Transverse colon (tissue), 4 donors: ENCODE measurements at regions not wholly inside any gene's neighbourhood (a gene's known extent, or its start where the extent isn't known, plus 50 kb on each side); places are given as distances from the start of the nearest gene placed in this dataset.
"Not testable (repeated sequence)": the region's sequence is repeated elsewhere in the genome, so short reads cannot be mapped to it uniquely, and the experiment has no call there.

ENCODE experiments used
- DNase-seq: peaks from one replicate; pipeline ENCODE4 v3.0.0-alpha.2; 2019
- H3K27ac ChIP-seq, 4 donors: fragments of 200-600 bp; sonication (generic); 2 replicates each; pipeline ENCODE4 v1.5.1; 2016 to 2018; ENCODE audit warnings: inconsistent platforms in 4 of 4
- H3K27me3 ChIP-seq: fragments of 200-600 bp; sonication (generic); 2 replicates; pipeline ENCODE4 v1.5.1; 2017; ENCODE audit warnings: inconsistent platforms
- H3K36me3 ChIP-seq, 4 donors: fragments of 200-600 bp; sonication (generic); 2 replicates each; pipeline ENCODE4 v1.5.1; 2017 to 2019; ENCODE audit warnings: inconsistent platforms in 4 of 4
- H3K4me1 ChIP-seq, 4 donors: fragments of 200-600 bp; sonication (generic); 2 replicates each; pipeline ENCODE4 v1.5.1; 2017 to 2020; ENCODE audit warnings: inconsistent platforms in 4 of 4
- H3K4me3 ChIP-seq, 4 donors: fragments of 200-600 bp; sonication (generic); 1 replicate in 1 of 4; 2 replicates in 3 of 4; pipeline versions ENCODE4 v1.5.1 to v1.6.1; 2017 to 2019; ENCODE audit warnings: inconsistent platforms in 4 of 4
- H3K9me3 ChIP-seq, 2 donors: fragments of 200-600 bp; sonication (generic); 2 replicates each; pipeline ENCODE4 v1.5.1; 2017 to 2019; ENCODE audit warnings: inconsistent platforms in 2 of 2
- CTCF ChIP-seq, 5 experiments: fragments of 200-600 bp in 3 of 5; fragments of 450-650 bp in 2 of 5; sonication (generic) in 3 of 5; IDR thresholded peaks; 1 replicate in 2 of 5; 2 replicates in 3 of 5; pipeline ENCODE4 v1.5.1; 2016 to 2017; ENCODE audit warnings: antibody characterized with exemption in 5 of 5, inconsistent platforms in 3 of 5, mild to moderate bottlenecking in 2 of 5, moderate library complexity in 1 of 5
- POLR2AphosphoS5 ChIP-seq, 3 donors: sonication (generic); formaldehyde crosslinking; IDR thresholded peaks; one replicate each; pipeline ENCODE4 v1.6.1; 2016; ENCODE audit warnings: antibody characterized with exemption in 3 of 3
- WGBS, 2 donors: methylation state at CpG; one replicate each; pipeline ENCODE4 v1.1.5; 2018; ENCODE audit warnings: low coverage in 1 of 2; 5-methylcytosine and 5-hydroxymethylcytosine counted together
- in situ Hi-C, 4 donors: fragments of 200-750 bp; cut with MboI; loops; one replicate each; pipeline versions ENCODE4 v1.15.0 to v1.15.1; 2017; ENCODE audit warnings: low sequenced_read_pairs in 3 of 4, low pct_ligation_motif_present in 1 of 4, low pct_unique_long_range_greater_than_20kb in 1 of 4
- intact Hi-C: fragments of 100-400 bp; cut with DNase I; formaldehyde crosslinking; loops from one replicate; pipeline ENCODE4 v1.15.1; 2023; ENCODE audit warnings: low total_unique reads

DNA sequence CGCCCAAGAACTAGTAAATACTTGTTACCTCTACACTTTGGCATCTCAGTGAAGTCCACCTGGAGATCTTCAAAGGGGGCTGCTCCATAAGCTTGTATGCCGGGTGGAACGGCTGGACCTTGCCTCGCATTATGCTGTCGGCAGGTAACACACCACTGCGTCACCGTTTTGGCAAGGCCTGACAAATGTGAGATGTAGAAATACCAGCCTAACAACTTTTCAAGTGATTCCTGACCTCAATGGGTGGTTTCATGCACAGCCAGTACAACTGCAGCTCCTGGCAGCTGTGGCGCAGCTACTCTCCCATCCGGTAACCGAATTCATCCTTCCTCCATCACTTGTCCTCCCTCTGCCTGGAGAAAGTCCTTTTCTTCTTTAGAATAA is 127.7 kb upstream of the CCZ1B start:
- intact Hi-C loops, H3K36me3 ChIP-seq, in situ Hi-C loops, H3K27ac ChIP-seq, H3K4me3 ChIP-seq, H3K4me1 ChIP-seq, H3K27me3 ChIP-seq, H3K9me3 ChIP-seq: not testable (repeated sequence)
- peak in 1 of 3 donors; percentile 6 for TF ChIP-seq POLR2AphosphoS5 (IDR thresholded peaks at IDR 0.05)
- 45% methylated on average over 10 of the region's 10 CpGs; no CpG with 5 or more reads in 1 of the 2 donors for WGBS, 2 donors
- peak; percentile 74 for DNase-seq

DNA sequence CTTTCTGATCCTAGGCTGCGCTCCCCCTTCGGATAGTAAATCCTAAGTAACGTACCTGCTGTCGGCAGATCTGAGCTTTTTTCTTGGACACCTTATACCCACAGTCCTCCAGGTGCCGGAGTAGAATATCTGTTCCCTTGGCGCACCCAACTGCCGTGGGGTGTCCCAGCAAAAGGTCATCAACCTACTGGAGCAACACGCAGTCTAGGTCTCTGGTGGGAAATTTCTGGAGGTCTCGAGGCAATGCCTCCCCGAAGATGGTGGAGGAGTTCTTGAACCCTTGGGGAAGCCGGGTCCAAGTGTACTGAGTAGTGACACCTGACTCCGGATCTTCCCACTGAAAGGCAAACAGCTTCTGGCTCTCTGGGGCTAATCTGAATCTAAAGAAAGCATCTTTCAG is 129.3 kb upstream of the CCZ1B start:
- H3K27ac ChIP-seq, DNase-seq, H3K27me3 ChIP-seq, H3K4me3 ChIP-seq, H3K4me1 ChIP-seq, H3K9me3 ChIP-seq, H3K36me3 ChIP-seq, in situ Hi-C loops, intact Hi-C loops: not testable (repeated sequence)
- 92% methylated on average over 7 to 12 of the region's 12 CpGs for WGBS, 2 donors

DNA sequence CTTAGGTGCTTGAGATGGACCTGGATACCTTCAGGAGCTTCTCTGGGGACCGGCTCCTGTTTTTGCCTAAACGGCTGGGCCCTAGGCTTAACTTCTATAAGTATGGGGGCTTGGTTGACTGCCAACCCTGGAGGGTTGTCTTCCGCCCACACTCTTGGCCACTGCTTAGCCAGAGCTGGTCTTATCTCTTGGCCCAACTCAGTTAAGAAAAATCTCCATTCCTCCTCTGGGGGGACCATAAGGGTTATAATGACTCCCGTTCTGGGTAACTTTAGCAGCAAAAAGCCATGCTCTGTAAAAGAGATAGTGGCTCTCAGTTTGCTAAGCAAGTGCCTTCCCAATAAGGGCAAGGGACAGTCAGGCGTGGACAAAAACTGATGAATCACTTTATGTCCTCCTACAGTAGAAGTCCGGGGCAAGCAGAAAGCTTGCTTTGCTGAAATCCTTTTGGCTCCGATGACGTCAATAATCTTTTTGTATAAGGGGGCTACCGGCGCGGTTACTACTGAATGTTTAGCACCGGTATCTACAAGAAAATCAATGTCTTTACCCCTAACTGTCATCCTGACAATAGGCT is 130.0 kb upstream of the CCZ1B start:
- H3K27me3 ChIP-seq, H3K4me1 ChIP-seq, H3K27ac ChIP-seq, DNase-seq, H3K9me3 ChIP-seq, H3K4me3 ChIP-seq, intact Hi-C loops, H3K36me3 ChIP-seq, in situ Hi-C loops: not testable (repeated sequence)
- 85% methylated on average over 12 of the region's 12 CpGs; no CpG with 5 or more reads in 1 of the 2 donors for WGBS, 2 donors

GRCh38 chr7:6958371-6958770 is 132.3 kb upstream of the CCZ1B start:
- H3K4me3 ChIP-seq, intact Hi-C loops, DNase-seq, H3K9me3 ChIP-seq, H3K4me1 ChIP-seq, H3K27me3 ChIP-seq, H3K36me3 ChIP-seq, in situ Hi-C loops, H3K27ac ChIP-seq: not testable (repeated sequence)
- WGBS, 2 donors, result 84 to 93% methylated on average over 7 to 15 of the region's 15 CpGs

GRCh38 chr7:6959942-6960341 is 133.9 kb upstream of the CCZ1B start:
- DNase-seq, H3K4me1 ChIP-seq, H3K4me3 ChIP-seq, H3K27ac ChIP-seq, intact Hi-C loops, H3K36me3 ChIP-seq, H3K9me3 ChIP-seq, H3K27me3 ChIP-seq, in situ Hi-C loops: not testable (repeated sequence)
- WGBS, 2 donors, result 76 to 88% methylated on average over 1 to 4 of the region's 4 CpGs

DNA sequence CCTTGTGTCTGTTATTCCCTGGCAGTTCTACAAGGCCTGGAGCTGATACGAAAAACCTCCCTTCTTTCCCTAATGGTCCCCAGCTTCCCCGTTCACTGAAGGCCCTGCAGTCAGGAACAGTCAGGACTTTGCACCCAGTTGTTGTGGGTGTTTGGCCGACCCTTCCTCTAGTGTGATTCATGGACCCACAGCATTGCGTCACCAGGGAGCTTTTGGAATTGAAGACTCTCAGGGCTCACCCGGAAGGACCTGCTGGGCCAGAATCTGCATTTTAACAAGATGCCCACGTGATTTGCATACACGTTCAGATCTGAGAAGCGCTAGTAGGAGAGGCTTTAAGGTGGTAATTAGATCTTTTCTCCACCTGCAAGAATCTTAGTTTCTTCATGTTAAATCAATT is 136.8 kb upstream of the CCZ1B start:
- H3K4me1 ChIP-seq, H3K9me3 ChIP-seq, H3K4me3 ChIP-seq, H3K27me3 ChIP-seq, H3K36me3 ChIP-seq, intact Hi-C loops, in situ Hi-C loops, H3K27ac ChIP-seq, DNase-seq: not testable (repeated sequence)
- WGBS, 2 donors, result 60 to 87% methylated on average over 1 to 8 of the region's 8 CpGs

DNA sequence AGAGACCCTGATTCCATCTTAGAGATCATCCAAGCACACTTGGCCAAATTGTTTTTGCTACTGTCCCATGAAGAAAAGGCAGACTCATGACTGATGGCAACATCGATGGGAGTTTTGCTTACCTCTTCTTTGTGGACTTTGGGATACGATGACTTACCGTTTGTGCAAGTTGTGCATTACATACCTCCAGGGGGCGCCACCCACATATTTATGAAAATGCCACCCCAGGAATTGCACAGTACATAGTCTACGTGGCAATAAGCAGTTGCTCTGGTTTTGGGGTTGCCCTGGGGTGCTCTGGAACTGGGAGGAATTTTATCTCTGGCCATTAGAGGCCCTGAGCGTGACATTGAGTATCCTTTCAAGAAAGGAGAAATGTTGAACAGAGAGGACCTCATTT is 139.0 kb upstream of the CCZ1B start:
- H3K27me3 ChIP-seq, H3K36me3 ChIP-seq, intact Hi-C loops, in situ Hi-C loops, H3K4me3 ChIP-seq, H3K9me3 ChIP-seq, H3K27ac ChIP-seq, H3K4me1 ChIP-seq: not testable (repeated sequence)
- peak; percentile 80 for DNase-seq
- peak; percentile 36 to 66 (median 47) for TF ChIP-seq CTCF (IDR thresholded peaks at IDR 0.05)
- 26% methylated on average over 6 of the region's 6 CpGs; no CpG with 5 or more reads in 1 of the 2 donors for WGBS, 2 donors

GRCh38 chr7:6970180-6970579 is 144.1 kb upstream of the CCZ1B start:
- H3K27me3 ChIP-seq, intact Hi-C loops, H3K27ac ChIP-seq, H3K36me3 ChIP-seq, H3K4me3 ChIP-seq, in situ Hi-C loops, DNase-seq, H3K4me1 ChIP-seq, H3K9me3 ChIP-seq: not testable (repeated sequence)
- 88 to 93% methylated on average over 3 of the region's 3 CpGs for WGBS, 2 donors

DNA sequence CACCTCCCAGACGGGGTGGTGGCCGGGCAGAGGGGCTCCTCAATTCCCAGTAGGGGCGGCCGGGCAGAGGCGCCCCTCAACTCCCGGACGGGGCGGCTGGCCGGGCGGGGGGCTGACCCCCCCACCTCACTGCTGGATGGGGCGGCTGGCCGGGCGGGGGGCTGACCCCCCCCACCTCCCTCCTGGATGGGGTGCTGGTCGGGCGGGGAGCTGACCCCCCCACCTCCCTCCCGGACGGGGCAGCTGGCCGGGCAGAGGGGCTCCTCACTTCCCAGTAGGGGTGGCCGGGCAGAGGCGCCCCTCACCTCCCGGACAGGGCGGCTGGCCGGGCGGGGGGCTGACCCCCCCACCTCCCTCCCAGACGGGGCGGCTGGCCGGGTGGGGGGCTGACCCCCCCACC is 148.8 kb upstream of the CCZ1B start:
- H3K27me3 ChIP-seq, H3K36me3 ChIP-seq, intact Hi-C loops, in situ Hi-C loops, H3K4me3 ChIP-seq, H3K27ac ChIP-seq, DNase-seq, H3K4me1 ChIP-seq, H3K9me3 ChIP-seq: not testable (repeated sequence)
- 94% methylated on average over 10 of the region's 27 CpGs; no CpG with 5 or more reads in 1 of the 2 donors for WGBS, 2 donors

GRCh38 chr7:6975346-6975745 is 149.3 kb upstream of the CCZ1B start:
- WGBS, 2 donors, result 98% methylated on average over 7 of the region's 28 CpGs; no CpG with 5 or more reads in 1 of the 2 donors
- H3K4me3 ChIP-seq, H3K36me3 ChIP-seq, in situ Hi-C loops, H3K9me3 ChIP-seq, H3K27me3 ChIP-seq, DNase-seq, H3K27ac ChIP-seq, intact Hi-C loops, H3K4me1 ChIP-seq: not testable (repeated sequence)
